Smooth muscle cell (in vitro differentiated cells): ENCODE measurements at regions not wholly inside any gene's neighbourhood (a gene's known extent, or its start where the extent isn't known, plus 50 kb on each side); places are given as distances from the start of the nearest gene placed in this dataset.

Source experiments
- DNase-seq: peaks from one replicate; lab custom pipeline; 2025; ENCODE audit not compliant: unreplicated experiment; lab: John Stamatoyannopoulos, UW
- H2AFZ ChIP-seq: fragments of 200-600 bp; sonication (generic); 2 replicates; pipeline ENCODE4 v1.6.0; 2016; ENCODE audit warnings: antibody characterized with exemption, low read depth, mild to moderate bottlenecking
- H3F3A ChIP-seq: fragments of 200-600 bp; sonication (generic); 2 replicates; pipeline ENCODE4 v1.6.0; 2017; ENCODE audit warnings: antibody characterized with exemption, low read depth
- H3K27ac ChIP-seq: fragments of 200-600 bp; sonication (generic); 2 replicates; pipeline ENCODE4 v1.5.1; 2016; ENCODE audit warnings: low read depth, mild to moderate bottlenecking
- H3K27me3 ChIP-seq: fragments of 200-600 bp; sonication (generic); 2 replicates; pipeline ENCODE4 v1.6.1; 2016; ENCODE audit warnings: low read depth, mild to moderate bottlenecking
- H3K36me3 ChIP-seq: fragments of 200-600 bp; sonication (generic); 2 replicates; pipeline ENCODE4 v1.5.1; 2016; ENCODE audit warnings: low read depth
- H3K4me1 ChIP-seq: fragments of 200-600 bp; sonication (generic); 2 replicates; pipeline ENCODE4 v1.5.1; 2016; ENCODE audit warnings: low read depth
- H3K4me2 ChIP-seq: fragments of 200-600 bp; sonication (generic); 2 replicates; pipeline ENCODE4 v1.6.0; 2016; ENCODE audit warnings: mild to moderate bottlenecking
- H3K4me3 ChIP-seq: fragments of 200-600 bp; sonication (generic); 2 replicates; pipeline ENCODE4 v1.5.1; 2016; ENCODE audit warnings: mild to moderate bottlenecking
- H3K79me2 ChIP-seq: fragments of 200-600 bp; sonication (generic); 2 replicates; pipeline ENCODE4 v1.6.0; 2016; ENCODE audit warnings: low read depth, mild to moderate bottlenecking
- H3K9ac ChIP-seq: fragments of 200-600 bp; sonication (generic); 2 replicates; pipeline ENCODE4 v1.6.0; 2016; ENCODE audit warnings: low read depth
- H3K9me3 ChIP-seq: fragments of 200-600 bp; sonication (generic); replicated peaks from 2 replicates; pipeline ENCODE4 v1.5.1; 2016; ENCODE audit warnings: low read depth
- H4K20me1 ChIP-seq: fragments of 200-600 bp; sonication (generic); 2 replicates; pipeline ENCODE4 v1.6.0; 2016; ENCODE audit warnings: low read depth
- WGBS: methylation state at CpG from one replicate; pipeline ENCODE4 v1.1.7; 2016; ENCODE audit warnings: low lambda C conversion rate; 5-methylcytosine and 5-hydroxymethylcytosine counted together
- TF ChIP-seq, protein P1 (sequence below): fragments of 200-600 bp; sonication (generic); IDR thresholded peaks from 2 replicates; pipeline ENCODE4 v1.5.1; 2017; ENCODE audit warnings: borderline replicate concordance, mild to moderate bottlenecking, antibody characterized with exemption; ENCODE audit not compliant: insufficient read depth, poor library complexity, severe bottlenecking

DNA sequence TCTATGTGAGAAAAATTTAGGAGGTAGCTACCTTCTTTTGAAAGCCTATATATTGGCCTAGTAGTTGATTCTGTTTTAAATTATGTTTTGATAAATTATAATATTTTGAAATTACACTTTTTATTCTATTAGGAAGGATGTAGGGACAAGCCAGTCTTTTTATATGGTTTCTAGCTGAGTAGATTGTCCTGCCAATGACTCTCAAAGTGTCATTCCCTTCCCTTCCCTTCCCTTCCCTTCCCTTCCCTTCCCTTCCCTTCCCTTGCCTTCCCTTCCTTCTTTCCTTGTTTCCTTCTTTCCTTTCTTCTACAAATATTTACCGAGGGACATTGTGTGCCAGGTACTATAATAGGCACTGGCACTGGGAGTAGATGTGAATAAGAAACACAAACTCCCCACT lies 99.7 kb upstream of the HDAC9 start:
- no peaks in the 10 kb centered on the region for H3K9me3 ChIP-seq
- no peak overlapping the region for H3K4me2 ChIP-seq
- H3K4me1 ChIP-seq: peaks cover 10% of the 10 kb centered on the region
- H2AFZ ChIP-seq: no peak overlapping the region
- WGBS: 45% methylated on average over 1 of the region's 1 CpG
- no peaks in the 10 kb centered on the region for H3K36me3 ChIP-seq
- TF ChIP-seq, protein P1, sequence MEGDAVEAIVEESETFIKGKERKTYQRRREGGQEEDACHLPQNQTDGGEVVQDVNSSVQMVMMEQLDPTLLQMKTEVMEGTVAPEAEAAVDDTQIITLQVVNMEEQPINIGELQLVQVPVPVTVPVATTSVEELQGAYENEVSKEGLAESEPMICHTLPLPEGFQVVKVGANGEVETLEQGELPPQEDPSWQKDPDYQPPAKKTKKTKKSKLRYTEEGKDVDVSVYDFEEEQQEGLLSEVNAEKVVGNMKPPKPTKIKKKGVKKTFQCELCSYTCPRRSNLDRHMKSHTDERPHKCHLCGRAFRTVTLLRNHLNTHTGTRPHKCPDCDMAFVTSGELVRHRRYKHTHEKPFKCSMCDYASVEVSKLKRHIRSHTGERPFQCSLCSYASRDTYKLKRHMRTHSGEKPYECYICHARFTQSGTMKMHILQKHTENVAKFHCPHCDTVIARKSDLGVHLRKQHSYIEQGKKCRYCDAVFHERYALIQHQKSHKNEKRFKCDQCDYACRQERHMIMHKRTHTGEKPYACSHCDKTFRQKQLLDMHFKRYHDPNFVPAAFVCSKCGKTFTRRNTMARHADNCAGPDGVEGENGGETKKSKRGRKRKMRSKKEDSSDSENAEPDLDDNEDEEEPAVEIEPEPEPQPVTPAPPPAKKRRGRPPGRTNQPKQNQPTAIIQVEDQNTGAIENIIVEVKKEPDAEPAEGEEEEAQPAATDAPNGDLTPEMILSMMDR: no peak
- no peak overlapping the region for H3K27ac ChIP-seq
- H3F3A ChIP-seq: no peaks in the 10 kb centered on the region
- no peaks in the 10 kb centered on the region for H3K27me3 ChIP-seq
- no peak overlapping the region for H3K4me3 ChIP-seq
- H3K9ac ChIP-seq: no peak overlapping the region
- no peaks in the 10 kb centered on the region for H4K20me1 ChIP-seq
- no peak for DNase-seq
- no peaks in the 10 kb centered on the region for H3K79me2 ChIP-seq

GRCh38 chr7:18396953-18397352 lies 98.6 kb upstream of the HDAC9 start:
- Histone ChIP-seq H3K9me3 (no peaks in the 10 kb centered on the region), H3K9ac (no peak overlapping the region), H3K27me3 (no peaks in the 10 kb centered on the region), H4K20me1 (no peaks in the 10 kb centered on the region), H3K79me2 (no peaks in the 10 kb centered on the region), H3F3A (peaks cover 2% of the 10 kb centered on the region), H3K27ac (no peak overlapping the region), H2AFZ (no peak overlapping the region), H3K4me3 (no peak overlapping the region), H3K4me1 (peaks cover 12% of the 10 kb centered on the region), H3K36me3 (no peaks in the 10 kb centered on the region), H3K4me2 (no peak overlapping the region)
- WGBS: 66% methylated on average over 5 of the region's 5 CpGs
- no peak for DNase-seq
- TF ChIP-seq, protein P1: no peak

DNA sequence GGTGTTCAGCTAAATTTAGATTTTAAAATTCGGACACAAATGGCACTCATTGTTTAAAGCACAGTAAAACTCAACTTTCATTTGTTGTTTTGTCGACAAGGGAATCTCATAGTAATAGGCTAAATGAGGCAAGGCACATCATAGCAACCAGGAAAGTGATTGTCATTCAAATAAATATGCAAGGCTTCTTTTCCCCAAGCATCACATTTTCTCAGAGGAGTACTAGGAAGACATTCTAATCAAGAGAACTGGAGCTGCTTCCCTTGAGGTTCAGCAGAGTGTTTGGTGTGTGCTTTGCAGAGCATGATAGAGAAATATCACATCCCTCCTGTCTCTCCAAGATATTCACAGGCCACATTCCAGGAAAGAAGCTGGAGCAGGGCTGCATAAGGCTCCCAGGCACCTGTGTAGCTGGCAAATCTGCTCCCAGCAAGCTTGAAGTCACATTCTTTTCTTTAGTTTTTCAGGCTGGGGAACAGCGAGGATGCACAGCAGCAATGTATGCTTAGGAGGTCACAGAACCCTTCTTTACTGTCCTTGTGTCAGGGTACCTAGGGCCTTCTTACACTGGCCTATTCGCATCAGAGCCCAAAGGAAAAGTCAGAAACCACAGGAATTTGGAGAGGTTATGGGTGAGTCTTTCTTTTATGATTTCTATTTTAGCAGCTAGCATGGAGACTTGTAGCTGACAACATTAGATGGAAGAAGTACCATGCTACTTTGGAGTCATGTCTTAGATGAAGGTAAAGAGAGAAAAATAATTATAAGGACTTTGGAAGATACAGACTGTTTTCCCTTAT lies 95.9 kb upstream of the HDAC9 start:
- no peak overlapping the region for H3K4me3 ChIP-seq
- H3K9ac ChIP-seq: no peak overlapping the region
- no peak overlapping the region for H3K27ac ChIP-seq
- DNase-seq: no peak
- H3K4me2 ChIP-seq: no peak overlapping the region
- H3K4me1 ChIP-seq: peaks cover 20% of the 10 kb centered on the region
- H3K27me3 ChIP-seq: no peaks in the 10 kb centered on the region
- no peak overlapping the region for H2AFZ ChIP-seq
- peaks cover 7% of the 10 kb centered on the region for H3F3A ChIP-seq
- 82% methylated on average over 4 of the region's 4 CpGs for WGBS
- no peaks in the 10 kb centered on the region for H3K79me2 ChIP-seq
- H4K20me1 ChIP-seq: no peaks in the 10 kb centered on the region
- H3K36me3 ChIP-seq: no peaks in the 10 kb centered on the region
- H3K9me3 ChIP-seq: no peaks in the 10 kb centered on the region
- TF ChIP-seq, protein P1: no peak

GRCh38 chr7:18400275-18400674 lies 95.3 kb upstream of the HDAC9 start:
- H3K4me1 ChIP-seq: peaks cover 20% of the 10 kb centered on the region
- no peak overlapping the region for H3K9ac ChIP-seq
- TF ChIP-seq, protein P1: no peak
- peaks cover 7% of the 10 kb centered on the region for H3F3A ChIP-seq
- H2AFZ ChIP-seq: no peak overlapping the region
- 91% methylated on average over 2 of the region's 2 CpGs for WGBS
- no peaks in the 10 kb centered on the region for H3K27me3 ChIP-seq
- no peak overlapping the region for H3K4me3 ChIP-seq
- no peaks in the 10 kb centered on the region for H3K36me3 ChIP-seq
- H3K27ac ChIP-seq: no peak overlapping the region
- H3K4me2 ChIP-seq: peak overlapping the region; percentile 55
- DNase-seq: no peak
- H3K79me2 ChIP-seq: no peaks in the 10 kb centered on the region
- H3K9me3 ChIP-seq: no peaks in the 10 kb centered on the region
- no peaks in the 10 kb centered on the region for H4K20me1 ChIP-seq
